ENCODE measurements at regions not wholly inside any gene's neighbourhood (a gene's known extent, or its start where the extent isn't known, plus 50 kb on each side); places are given as distances from the start of the nearest gene placed in this dataset.

DNA sequence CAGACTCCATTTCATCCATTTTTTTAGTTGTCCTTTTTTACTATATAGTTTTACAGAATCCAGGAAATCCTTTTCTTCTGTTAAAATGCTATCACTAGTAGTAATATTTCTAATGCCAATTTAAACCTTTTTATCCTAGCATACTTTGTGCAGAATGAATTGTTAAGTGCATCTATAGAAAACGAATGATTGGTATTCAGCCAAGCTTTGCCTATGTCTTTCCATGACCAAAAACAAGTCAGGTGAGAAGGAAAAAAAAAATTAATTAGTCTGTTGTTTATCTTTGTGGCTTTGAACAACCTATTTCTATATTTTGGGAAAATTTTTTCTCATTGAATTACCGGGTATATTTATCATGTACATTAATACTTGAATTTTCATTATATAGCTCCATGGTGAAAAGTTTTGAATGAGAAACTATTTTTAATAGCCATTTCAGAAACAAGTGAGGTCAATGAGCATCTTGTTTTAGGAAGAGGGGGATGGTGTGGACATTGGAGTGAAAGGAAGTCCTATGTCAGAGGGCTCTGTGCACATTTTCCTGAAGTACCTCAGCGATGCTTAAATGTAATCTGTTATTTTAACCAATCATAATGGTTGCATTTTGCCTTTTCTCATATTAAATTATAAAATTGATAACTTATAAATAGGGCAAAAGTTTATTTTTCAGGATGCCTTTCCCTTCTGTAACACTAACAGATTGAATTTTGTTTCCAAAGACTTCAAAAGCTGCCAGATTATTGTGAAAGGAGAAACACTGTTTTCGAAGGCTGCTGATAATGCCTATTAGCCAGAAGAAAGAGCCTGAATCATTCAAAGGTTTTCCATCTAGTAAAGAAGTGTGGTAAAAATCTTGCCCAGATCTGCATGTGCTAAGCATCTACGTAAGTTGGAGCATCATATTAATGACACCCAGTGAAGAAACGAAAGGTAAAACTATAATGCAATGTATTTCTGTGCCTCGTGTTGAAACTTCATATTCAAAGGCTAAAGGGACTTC, 73.8 kb upstream of the S1PR1 start:
- no peaks in the 10 kb centered on the region for H3K36me3 ChIP-seq (ENCODE audit: insufficient read depth, low read length)
- no peaks in the 10 kb centered on the region for H3K79me2 ChIP-seq (ENCODE audit: insufficient read depth, low read depth, low read length)
- POLR2A ChIA-PET: no interaction called here
- no peaks in the 10 kb centered on the region for H3K9me3 ChIP-seq (ENCODE audit: low read length)
- no peak overlapping the region for H3K27ac ChIP-seq (ENCODE audit: low read depth, low read length, poor library complexity, severe bottlenecking)
- DNase-seq (ENCODE audit: low spot score): no peak
- no TSS peak for BruUV-seq (replicated peaks)
- H3K4me1 ChIP-seq (ENCODE audit: insufficient read depth, low read length, poor library complexity, severe bottlenecking): no peaks in the 10 kb centered on the region
- no peaks in the 10 kb centered on the region for H3K9me2 ChIP-seq (ENCODE audit: insufficient read depth, low read length)
- intact Hi-C loops (cut with micrococcal nuclease; ENCODE audit: unreplicated experiment): no loop called here
- TF ChIP-seq, protein P1, sequence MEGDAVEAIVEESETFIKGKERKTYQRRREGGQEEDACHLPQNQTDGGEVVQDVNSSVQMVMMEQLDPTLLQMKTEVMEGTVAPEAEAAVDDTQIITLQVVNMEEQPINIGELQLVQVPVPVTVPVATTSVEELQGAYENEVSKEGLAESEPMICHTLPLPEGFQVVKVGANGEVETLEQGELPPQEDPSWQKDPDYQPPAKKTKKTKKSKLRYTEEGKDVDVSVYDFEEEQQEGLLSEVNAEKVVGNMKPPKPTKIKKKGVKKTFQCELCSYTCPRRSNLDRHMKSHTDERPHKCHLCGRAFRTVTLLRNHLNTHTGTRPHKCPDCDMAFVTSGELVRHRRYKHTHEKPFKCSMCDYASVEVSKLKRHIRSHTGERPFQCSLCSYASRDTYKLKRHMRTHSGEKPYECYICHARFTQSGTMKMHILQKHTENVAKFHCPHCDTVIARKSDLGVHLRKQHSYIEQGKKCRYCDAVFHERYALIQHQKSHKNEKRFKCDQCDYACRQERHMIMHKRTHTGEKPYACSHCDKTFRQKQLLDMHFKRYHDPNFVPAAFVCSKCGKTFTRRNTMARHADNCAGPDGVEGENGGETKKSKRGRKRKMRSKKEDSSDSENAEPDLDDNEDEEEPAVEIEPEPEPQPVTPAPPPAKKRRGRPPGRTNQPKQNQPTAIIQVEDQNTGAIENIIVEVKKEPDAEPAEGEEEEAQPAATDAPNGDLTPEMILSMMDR (conservative IDR thresholded peaks at IDR 0.05; ENCODE audit: low read length): no peak
- TF ChIP-seq EZH2phosphoT487 (IDR thresholded peaks at IDR 0.05; ENCODE audit: borderline replicate concordance, low read depth, low read length): no peak
- no peaks in the 10 kb centered on the region for H4K20me1 ChIP-seq (ENCODE audit: insufficient read depth, low read length)
- CTCF ChIA-PET (ENCODE audit: unreplicated experiment): no interaction called here
- H3K4me3 ChIP-seq (ENCODE audit: low read depth, low read length, poor library complexity, severe bottlenecking): no peak overlapping the region
- H2AFZ ChIP-seq (ENCODE audit: low read length): no peak overlapping the region
- no peak overlapping the region for H3K4me2 ChIP-seq (ENCODE audit: low read length)

DNA sequence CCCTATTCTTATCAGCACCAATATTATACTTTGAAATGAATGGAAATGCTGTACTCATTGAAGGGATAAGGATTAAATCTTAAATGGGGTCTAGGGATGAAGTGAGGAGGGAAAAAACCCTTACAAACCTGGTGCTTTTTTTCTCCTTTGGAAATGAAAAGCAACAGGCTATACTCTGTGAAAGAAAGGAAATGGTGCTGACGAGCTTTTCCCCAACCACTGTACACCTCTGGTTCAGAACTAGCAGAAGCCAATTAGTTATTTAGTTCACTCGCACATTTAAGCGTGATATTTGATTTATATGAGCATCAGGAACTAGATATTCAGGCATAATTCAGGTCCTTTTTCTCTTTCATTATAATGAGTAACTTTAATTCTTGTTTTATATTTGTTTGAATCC, 74.5 kb upstream of the S1PR1 start:
- Histone ChIP-seq H3K9me2 (ENCODE audit: insufficient read depth, low read length) (no peaks in the 10 kb centered on the region), H4K20me1 (ENCODE audit: insufficient read depth, low read length) (no peaks in the 10 kb centered on the region), H3K36me3 (ENCODE audit: insufficient read depth, low read length) (no peaks in the 10 kb centered on the region), H3K9me3 (ENCODE audit: low read length) (no peaks in the 10 kb centered on the region), H3K79me2 (ENCODE audit: insufficient read depth, low read depth, low read length) (no peaks in the 10 kb centered on the region), H3K4me2 (ENCODE audit: low read length) (no peak overlapping the region), H2AFZ (ENCODE audit: low read length) (0 out of 2 replicates have a peak overlapping the region, but pooled peaks have one; percentile 13), H3K4me3 (ENCODE audit: low read depth, low read length, poor library complexity, severe bottlenecking) (no peak overlapping the region), H3K4me1 (ENCODE audit: insufficient read depth, low read length, poor library complexity, severe bottlenecking) (no peaks in the 10 kb centered on the region), H3K27ac (ENCODE audit: low read depth, low read length, poor library complexity, severe bottlenecking) (no peak overlapping the region)
- no TSS peak for BruUV-seq (replicated peaks)
- TF ChIP-seq, protein P1 (conservative IDR thresholded peaks at IDR 0.05; ENCODE audit: low read length): no peak
- TF ChIP-seq EZH2phosphoT487 (IDR thresholded peaks at IDR 0.05; ENCODE audit: borderline replicate concordance, low read depth, low read length): no peak
- POLR2A ChIA-PET: no interaction called here
- no peak for DNase-seq (ENCODE audit: low spot score)
- CTCF ChIA-PET (ENCODE audit: unreplicated experiment): no interaction called here
- intact Hi-C loops (cut with micrococcal nuclease; ENCODE audit: unreplicated experiment): no loop called here

GRCh38 chr1:101161619-101162018, 75.2 kb upstream of the S1PR1 start:
- H3K9me2 ChIP-seq (ENCODE audit: insufficient read depth, low read length): no peaks in the 10 kb centered on the region
- intact Hi-C loops (cut with micrococcal nuclease; ENCODE audit: unreplicated experiment): no loop called here
- ChIA-PET POLR2A (no interaction called here), CTCF (ENCODE audit: unreplicated experiment) (no interaction called here)
- no peaks in the 10 kb centered on the region for H3K9me3 ChIP-seq (ENCODE audit: low read length)
- H4K20me1 ChIP-seq (ENCODE audit: insufficient read depth, low read length): no peaks in the 10 kb centered on the region
- TF ChIP-seq, protein P1 (conservative IDR thresholded peaks at IDR 0.05; ENCODE audit: low read length): no peak
- TF ChIP-seq EZH2phosphoT487 (IDR thresholded peaks at IDR 0.05; ENCODE audit: borderline replicate concordance, low read depth, low read length): no peak
- no peak overlapping the region for H3K4me3 ChIP-seq (ENCODE audit: low read depth, low read length, poor library complexity, severe bottlenecking)
- no peak for DNase-seq (ENCODE audit: low spot score)
- H3K4me2 ChIP-seq (ENCODE audit: low read length): no peak overlapping the region
- H3K4me1 ChIP-seq (ENCODE audit: insufficient read depth, low read length, poor library complexity, severe bottlenecking): no peaks in the 10 kb centered on the region
- BruUV-seq (replicated peaks): no TSS peak
- no peaks in the 10 kb centered on the region for H3K36me3 ChIP-seq (ENCODE audit: insufficient read depth, low read length)
- no peaks in the 10 kb centered on the region for H3K79me2 ChIP-seq (ENCODE audit: insufficient read depth, low read depth, low read length)
- no peak overlapping the region for H3K27ac ChIP-seq (ENCODE audit: low read depth, low read length, poor library complexity, severe bottlenecking)
- H2AFZ ChIP-seq (ENCODE audit: low read length): no peak overlapping the region
